HCT116 (cell line): ENCODE measurements at regions not wholly inside any gene's neighbourhood (a gene's known extent, or its start where the extent isn't known, plus 50 kb on each side); places are given as distances from the start of the nearest gene placed in this dataset.
A peak's percentile ranks its signal among the peaks of the same experiment; 100 is the strongest.

ENCODE experiments used
- ATAC-seq: fragments of 200-7000 bp; cut with Tn5 transposase; 2 replicates; pipeline ENCODE4 v1.9.1; 2020; ENCODE audit warnings: mild to moderate bottlenecking, moderate library complexity
- BruUV-seq: library from RNA; stranded (reverse); fragments of 400-500 nt; replicated peaks from 2 replicates; lab custom pipeline; 2021; lab: Mats Ljungman, UMichigan
- CTCF ChIA-PET: fragments of 300-600 bp; sonication (Branson Sonifier 250); formaldehyde crosslinking; loops from one replicate; lab custom pipeline; 2021; ENCODE audit warnings: antibody characterized with exemption; lab: Charles Lee
- POLR2A ChIA-PET: fragments of 300-600, 350-600 bp; sonication (Branson Sonifier 250); formaldehyde crosslinking; loops from one replicate; lab custom pipeline; 2021; ENCODE audit warnings: antibody characterized with exemption; lab: Charles Lee
- RAD21 ChIA-PET, 2 experiments: fragments of 300-600 bp; sonication (Branson Sonifier 250); formaldehyde crosslinking; loops; one replicate each; lab custom pipeline; 2023; ENCODE audit warnings: low total read pairs in 2 of 2; ENCODE audit not compliant: uncharacterized antibody in 2 of 2, unreplicated experiment in 2 of 2, low non-redundant PET in 1 of 2; lab: Charles Lee
- DNase-seq: peaks from one replicate; pipeline ENCODE4 v3.0.0-alpha.2; 2010; ENCODE audit warnings: low read depth, low spot score
- H2AFZ ChIP-seq: fragments of 200-600 bp; shearing (Covaris generic), sonication (generic); 2 replicates; pipeline ENCODE4 v1.6.1; 2017; ENCODE audit warnings: low read depth, mixed run types, mixed read lengths, antibody characterized with exemption, low read length; ENCODE audit not compliant: poor library complexity, severe bottlenecking
- H3K27ac ChIP-seq: 2 replicates; pipeline ENCODE4 v1.5.1; 2012; ENCODE audit warnings: low read depth, low read length
- H3K27me3 ChIP-seq: fragments of 200-600 bp; sonication (generic); 2 replicates; pipeline ENCODE4 v1.6.1; 2016; ENCODE audit warnings: mixed run types, low read length, mixed read lengths; ENCODE audit not compliant: insufficient read depth
- H3K36me3 ChIP-seq, 2 experiments: fragments of 200-500 bp in 1 of 2; fragments of 200-600 bp in 1 of 2; sonication (Bioruptor generic) in 1 of 2; sonication (generic) in 1 of 2; 2 replicates each; pipeline versions ENCODE4 v1.5.1 to v1.6.1; 2014 to 2016; ENCODE audit warnings: low read length in 2 of 2, inconsistent platforms in 1 of 2, mixed read lengths in 1 of 2, mixed run types in 1 of 2; ENCODE audit not compliant: insufficient read depth in 2 of 2, control insufficient read depth in 1 of 2
- H3K4me1 ChIP-seq, 2 experiments: fragments of 200-600 bp in 1 of 2; sonication (generic) in 1 of 2; 2 replicates each; pipeline versions ENCODE4 v1.5.1 to v1.6.1; 2012 to 2017; ENCODE audit warnings: low read length in 2 of 2, inconsistent platforms in 1 of 2, mild to moderate bottlenecking in 1 of 2, mixed read lengths in 1 of 2, mixed run types in 1 of 2, moderate library complexity in 1 of 2; ENCODE audit not compliant: insufficient read depth in 2 of 2, control insufficient read depth in 1 of 2
- H3K4me2 ChIP-seq: fragments of 200-600 bp; sonication (generic); 2 replicates; pipeline ENCODE4 v1.6.1; 2017; ENCODE audit warnings: mixed run types, low read length, mixed read lengths
- H3K4me3 ChIP-seq, 2 experiments: fragments of 200-600 bp in 1 of 2; sonication (generic) in 1 of 2; replicated peaks in 1 of 2; 2 replicates each; pipeline ENCODE4 v1.5.1; 2011 to 2016; ENCODE audit warnings: low read length in 2 of 2, control low read depth in 1 of 2, low read depth in 1 of 2, mild to moderate bottlenecking in 1 of 2, mixed read lengths in 1 of 2, mixed run types in 1 of 2
- H3K79me2 ChIP-seq: fragments of 200-600 bp; sonication (generic); 2 replicates; pipeline ENCODE4 v1.6.1; 2017; ENCODE audit warnings: mild to moderate bottlenecking, mixed run types, low read length, moderate library complexity, mixed read lengths; ENCODE audit not compliant: insufficient read depth
- H3K9ac ChIP-seq: fragments of 200-600 bp; sonication (generic); 2 replicates; pipeline ENCODE4 v1.6.1; 2016; ENCODE audit warnings: low read length, mixed read lengths
- H3K9me2 ChIP-seq: fragments of 200-600 bp; sonication (generic), shearing (Covaris generic); 2 replicates; pipeline ENCODE4 v1.6.1; 2017; ENCODE audit warnings: mixed run types, mild to moderate bottlenecking, moderate library complexity; ENCODE audit not compliant: insufficient read depth
- H3K9me3 ChIP-seq, 2 experiments: fragments of 200-500 bp in 1 of 2; fragments of 200-600 bp in 1 of 2; sonication (Bioruptor generic) in 1 of 2; sonication (generic) in 1 of 2; 2 replicates each; pipeline ENCODE4 v1.6.1; 2014 to 2017; ENCODE audit warnings: low read length in 2 of 2, mixed read lengths in 2 of 2, inconsistent platforms in 1 of 2, low read depth in 1 of 2, mild to moderate bottlenecking in 1 of 2, mixed run types in 1 of 2, moderate library complexity in 1 of 2; ENCODE audit not compliant: control insufficient read depth in 1 of 2, insufficient read depth in 1 of 2
- H4K20me1 ChIP-seq: fragments of 200-600 bp; sonication (generic), shearing (Covaris generic); 2 replicates; pipeline ENCODE4 v1.6.1; 2017; ENCODE audit warnings: mixed run types, mild to moderate bottlenecking, moderate library complexity; ENCODE audit not compliant: insufficient read depth
- CBX3 ChIP-seq: IDR thresholded peaks from 2 replicates; pipeline ENCODE4 v1.6.1; 2012; ENCODE audit warnings: low read depth
- CTCF ChIP-seq, 3 experiments: fragments of 200-600 bp in 1 of 3; sonication (generic) in 1 of 3; IDR thresholded peaks in 2 of 3; conservative IDR thresholded peaks in 1 of 3; 2 replicates each; pipeline ENCODE4 v1.5.1; 2012 to 2017; ENCODE audit warnings: low read depth in 2 of 3, low read length in 2 of 3, antibody characterized with exemption in 1 of 3, borderline replicate concordance in 1 of 3, control low read depth in 1 of 3, mild to moderate bottlenecking in 1 of 3, mixed read lengths in 1 of 3, mixed run types in 1 of 3, moderate library complexity in 1 of 3; ENCODE audit not compliant: insufficient read depth in 1 of 3
- EGR1 ChIP-seq: IDR thresholded peaks from 2 replicates; pipeline ENCODE4 v1.6.1; 2012; ENCODE audit warnings: low read depth
- ELF1 ChIP-seq: IDR thresholded peaks from 2 replicates; pipeline ENCODE4 v1.6.1; 2012; ENCODE audit warnings: low read depth, borderline replicate concordance
- EZH2 ChIP-seq: fragments of 200-600 bp; sonication (generic); IDR thresholded peaks from 2 replicates; pipeline ENCODE4 v1.6.1; 2017; ENCODE audit warnings: antibody characterized with exemption, mixed run types
- FOSL1 ChIP-seq: IDR thresholded peaks from 2 replicates; pipeline ENCODE4 v1.6.1; 2012; ENCODE audit warnings: low read depth
- MAX ChIP-seq: IDR thresholded peaks from 2 replicates; pipeline ENCODE4 v1.6.1; 2012
- POLR2A ChIP-seq: IDR thresholded peaks from 2 replicates; pipeline ENCODE4 v1.7.0; 2011; ENCODE audit warnings: borderline replicate concordance; ENCODE audit not compliant: insufficient read depth, insufficient read length; ENCODE audit errors: extremely low read depth
- RAD21 ChIP-seq: IDR thresholded peaks from 2 replicates; pipeline ENCODE4 v1.6.1; 2012; ENCODE audit warnings: low read depth, mild to moderate bottlenecking
- SIN3A ChIP-seq: IDR thresholded peaks from 2 replicates; pipeline ENCODE4 v1.6.1; 2012; ENCODE audit warnings: low read depth
- SRF ChIP-seq: IDR thresholded peaks from 2 replicates; pipeline ENCODE4 v1.6.1; 2012; ENCODE audit warnings: low read depth
- TCF7L2 ChIP-seq: IDR thresholded peaks from 2 replicates; pipeline ENCODE4 v1.7.0; 2011; ENCODE audit warnings: borderline replicate concordance, inconsistent platforms; ENCODE audit not compliant: insufficient read depth, insufficient read length; ENCODE audit errors: extremely low read depth
- YY1 ChIP-seq: IDR thresholded peaks from 2 replicates; pipeline ENCODE4 v1.6.1; 2011; ENCODE audit warnings: low read length, low read depth, moderate library complexity, mild to moderate bottlenecking; ENCODE audit not compliant: insufficient replicate concordance; ENCODE audit errors: extremely low read depth
- ZFX ChIP-seq: fragments of 450-650 bp; IDR thresholded peaks from 2 replicates; pipeline ENCODE4 v1.6.1; 2017
- ZNF274 ChIP-seq: fragments of 200-500 bp; sonication (Bioruptor generic); IDR thresholded peaks from 2 replicates; pipeline ENCODE4 v1.6.1; 2014; ENCODE audit warnings: mild to moderate bottlenecking, low read depth, low read length, inconsistent platforms
- intact Hi-C: fragments of 100-400 bp; cut with micrococcal nuclease; formaldehyde crosslinking; loops from 2 replicates; pipeline ENCODE4 v1.10.0; 2022
- TF ChIP-seq, protein P1 (sequence below): IDR thresholded peaks from 2 replicates; pipeline ENCODE4 v1.6.1; 2011; ENCODE audit warnings: mild to moderate bottlenecking, low read length, moderate library complexity; ENCODE audit not compliant: insufficient replicate concordance; ENCODE audit errors: extremely low read depth
- TF ChIP-seq, protein P2 (sequence below): IDR thresholded peaks from 2 replicates; pipeline ENCODE4 v1.6.1; 2012

DNA sequence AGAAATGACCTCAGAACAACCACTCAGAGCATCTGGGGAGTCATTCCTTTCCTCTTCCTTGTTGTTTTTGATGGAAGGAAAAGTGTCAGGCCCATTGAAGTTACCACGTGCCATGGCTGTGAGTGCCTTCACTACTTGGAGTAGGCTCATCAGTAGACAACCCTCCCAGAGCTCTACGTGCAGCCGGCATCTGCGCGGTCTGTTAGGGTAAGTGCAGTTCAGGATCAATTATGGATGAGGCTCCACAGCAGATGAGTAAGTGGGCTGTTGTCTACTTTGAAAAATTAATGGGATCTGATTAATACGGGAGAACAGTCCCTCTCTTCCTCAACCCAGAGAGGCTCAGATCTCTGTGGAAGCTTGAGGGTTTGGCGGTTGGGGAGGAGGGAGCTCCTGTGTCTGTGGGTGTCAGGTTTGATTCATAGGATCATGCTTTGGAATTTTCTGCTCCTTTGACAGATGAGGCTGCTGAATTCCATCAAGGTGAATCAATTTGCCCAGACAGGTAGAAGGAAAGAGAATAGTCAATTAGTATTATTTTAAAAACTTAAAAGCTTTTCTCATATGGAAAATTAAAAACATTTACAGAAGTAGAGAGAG, 93.8 kb upstream of the TOX2 start:
- BruUV-seq = no TSS peak
- CTCF ChIA-PET = no interaction called here
- H3K4me1 ChIP-seq = peaks cover 0 to 6% of the 10 kb centered on the region in 2 experiments; a peak in 2 of 4 replicates
- no peak for ATAC-seq
- H3K79me2 ChIP-seq = no peaks in the 10 kb centered on the region
- no peak overlapping the region for H3K4me3 ChIP-seq
- intact Hi-C loops = no loop called here
- H3K27me3 ChIP-seq = no peaks in the 10 kb centered on the region
- H2AFZ ChIP-seq = peak overlapping the region; percentile 27
- no peaks in the 10 kb centered on the region for H4K20me1 ChIP-seq
- no peak overlapping the region for H3K27ac ChIP-seq
- no peak for DNase-seq
- no peaks in the 10 kb centered on the region for H3K9me3 ChIP-seq
- no peaks in the 10 kb centered on the region for H3K9me2 ChIP-seq
- POLR2A ChIA-PET = no interaction called here
- H3K4me2 ChIP-seq = no peak overlapping the region
- RAD21 ChIA-PET = no interaction called here
- no peaks in the 10 kb centered on the region for H3K36me3 ChIP-seq
- no peak overlapping the region for H3K9ac ChIP-seq
- no peak for TF ChIP-seq EGR1
- TF ChIP-seq RAD21 = no peak
- no peak for TF ChIP-seq CBX3
- no peak for TF ChIP-seq CTCF (IDR thresholded peaks at IDR 0.05 in 2 of 3, conservative IDR thresholded peaks at IDR 0.05 in 1 of 3; ENCODE audit: borderline replicate concordance in 1 of 3, insufficient read depth in 1 of 3, low read depth in 2 of 3, low read length in 2 of 3)
- TF ChIP-seq, protein P1, sequence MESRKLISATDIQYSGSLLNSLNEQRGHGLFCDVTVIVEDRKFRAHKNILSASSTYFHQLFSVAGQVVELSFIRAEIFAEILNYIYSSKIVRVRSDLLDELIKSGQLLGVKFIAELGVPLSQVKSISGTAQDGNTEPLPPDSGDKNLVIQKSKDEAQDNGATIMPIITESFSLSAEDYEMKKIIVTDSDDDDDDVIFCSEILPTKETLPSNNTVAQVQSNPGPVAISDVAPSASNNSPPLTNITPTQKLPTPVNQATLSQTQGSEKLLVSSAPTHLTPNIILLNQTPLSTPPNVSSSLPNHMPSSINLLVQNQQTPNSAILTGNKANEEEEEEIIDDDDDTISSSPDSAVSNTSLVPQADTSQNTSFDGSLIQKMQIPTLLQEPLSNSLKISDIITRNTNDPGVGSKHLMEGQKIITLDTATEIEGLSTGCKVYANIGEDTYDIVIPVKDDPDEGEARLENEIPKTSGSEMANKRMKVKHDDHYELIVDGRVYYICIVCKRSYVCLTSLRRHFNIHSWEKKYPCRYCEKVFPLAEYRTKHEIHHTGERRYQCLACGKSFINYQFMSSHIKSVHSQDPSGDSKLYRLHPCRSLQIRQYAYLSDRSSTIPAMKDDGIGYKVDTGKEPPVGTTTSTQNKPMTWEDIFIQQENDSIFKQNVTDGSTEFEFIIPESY = no peak
- no peak for TF ChIP-seq ZFX
- TF ChIP-seq SRF = no peak
- no peak for TF ChIP-seq FOSL1
- no peak for TF ChIP-seq MAX
- TF ChIP-seq, protein P2, sequence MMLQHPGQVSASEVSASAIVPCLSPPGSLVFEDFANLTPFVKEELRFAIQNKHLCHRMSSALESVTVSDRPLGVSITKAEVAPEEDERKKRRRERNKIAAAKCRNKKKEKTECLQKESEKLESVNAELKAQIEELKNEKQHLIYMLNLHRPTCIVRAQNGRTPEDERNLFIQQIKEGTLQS = no peak
- no peak for TF ChIP-seq POLR2A
- no peak for TF ChIP-seq SIN3A
- TF ChIP-seq ELF1 = no peak
- TF ChIP-seq YY1 = no peak
- no peak for TF ChIP-seq TCF7L2
- TF ChIP-seq EZH2 = no peak
- no peak for TF ChIP-seq ZNF274
- TF ChIP-seq, all 23 proteins: peak for 0
